Ovary (tissue), 7 donors: ENCODE measurements at regions not wholly inside any gene's neighbourhood (a gene's known extent, or its start where the extent isn't known, plus 50 kb on each side); places are given as distances from the start of the nearest gene placed in this dataset.

Experiments used
- DNase-seq, 5 donors: peaks; one replicate each; pipeline ENCODE4 v3.0.0-alpha.2; 2019 to 2020
- H3K27ac ChIP-seq, 2 donors: fragments of 200-600 bp; one replicate each; pipeline versions ENCODE4 v1.5.1 to v1.8.0; 2019 to 2022
- H3K27me3 ChIP-seq: fragments of 200-600 bp; one replicate; pipeline ENCODE4 v1.8.0; 2022
- H3K36me3 ChIP-seq: fragments of 200-600 bp; sonication (generic); one replicate; pipeline ENCODE4 v1.5.1; 2019
- H3K4me1 ChIP-seq: one replicate; pipeline ENCODE4 v1.8.1; 2013; ENCODE audit warnings: mild to moderate bottlenecking, moderate library complexity; ENCODE audit not compliant: insufficient read depth
- H3K4me3 ChIP-seq: fragments of 200-600 bp; sonication (generic); one replicate; pipeline ENCODE4 v1.5.1; 2017
- H3K9me3 ChIP-seq, 2 donors: fragments of 200-600 bp in 1 of 2; sonication (generic) in 1 of 2; one replicate each; pipeline versions ENCODE4 v1.5.1 to v1.8.1; 2013 to 2019; ENCODE audit warnings: mild to moderate bottlenecking in 1 of 2, moderate library complexity in 1 of 2
- EP300 ChIP-seq: sonication (generic); formaldehyde crosslinking; IDR thresholded peaks from one replicate; pipeline ENCODE4 v1.6.1; 2017; ENCODE audit warnings: antibody characterized with exemption
- POLR2A ChIP-seq: fragments of 450-650 bp; IDR thresholded peaks from one replicate; pipeline ENCODE4 v1.6.1; 2017; ENCODE audit warnings: antibody characterized with exemption, mild to moderate bottlenecking, moderate library complexity
- WGBS, 3 donors: extraction: QIAGEN DNeasy Blood & Tissue Kit in 1 of 3; methylation state at CpG; one replicate each; pipeline versions ENCODE4 v1.1.5 to v1.1.7; 2013 to 2017; 5-methylcytosine and 5-hydroxymethylcytosine counted together
- intact Hi-C, 4 donors: fragments of 100-400 bp; cut with DNase I; formaldehyde crosslinking; loops; one replicate each; pipeline versions ENCODE4 v1.11.0 to v1.15.1; 2022 to 2023
- TF ChIP-seq, protein P1 (sequence below), 3 donors: fragments of 450-650 bp in 2 of 3; fragments of 200-600 bp in 1 of 3; IDR thresholded peaks; one replicate each; pipeline versions ENCODE4 v1.5.1 to v1.8.0; 2016 to 2022; ENCODE audit warnings: antibody characterized with exemption in 3 of 3, mild to moderate bottlenecking in 1 of 3
- donor health status: DM: no; HTN: no; CAD: no; lungs with moderate emphysema.
- donor health status: DM: no; HTN: no; CAD: no.
- donor health status: Bipolar disorder and iron deficiency.
- donor health status: DM: no; HTN: no; CAD: no.
- donor health status: DM: yes; HTN: yes; CAD: no.

DNA sequence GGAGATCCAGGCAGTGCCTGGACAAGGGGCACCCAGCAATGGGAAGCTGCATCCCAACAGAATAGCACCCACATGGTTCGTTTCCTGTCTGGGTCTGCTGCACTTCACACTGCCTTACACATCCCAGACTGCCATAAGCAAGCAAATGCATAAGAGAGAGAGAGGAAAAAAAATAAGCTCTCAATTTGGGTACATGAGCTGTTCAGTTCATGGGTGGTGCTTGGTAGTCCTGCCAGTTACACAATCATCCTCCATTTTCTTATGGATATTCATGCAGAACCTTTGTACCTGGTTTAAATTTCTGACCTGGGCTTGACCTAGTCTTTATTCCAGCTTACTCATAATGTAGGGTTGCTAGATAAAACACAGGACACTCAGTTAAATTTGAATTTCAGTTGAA lies 733.6 kb downstream of the TNS3 start:
- no peaks in the 10 kb centered on the region for H3K9me3 ChIP-seq
- DNase-seq, result no peak
- H3K4me3 ChIP-seq, result no peak overlapping the region
- no peaks in the 10 kb centered on the region for H3K27me3 ChIP-seq
- intact Hi-C loops, result no loop called here
- H3K27ac ChIP-seq, result no peak overlapping the region
- H3K36me3 ChIP-seq, result no peaks in the 10 kb centered on the region
- H3K4me1 ChIP-seq, result no peaks in the 10 kb centered on the region
- TF ChIP-seq, protein P1, sequence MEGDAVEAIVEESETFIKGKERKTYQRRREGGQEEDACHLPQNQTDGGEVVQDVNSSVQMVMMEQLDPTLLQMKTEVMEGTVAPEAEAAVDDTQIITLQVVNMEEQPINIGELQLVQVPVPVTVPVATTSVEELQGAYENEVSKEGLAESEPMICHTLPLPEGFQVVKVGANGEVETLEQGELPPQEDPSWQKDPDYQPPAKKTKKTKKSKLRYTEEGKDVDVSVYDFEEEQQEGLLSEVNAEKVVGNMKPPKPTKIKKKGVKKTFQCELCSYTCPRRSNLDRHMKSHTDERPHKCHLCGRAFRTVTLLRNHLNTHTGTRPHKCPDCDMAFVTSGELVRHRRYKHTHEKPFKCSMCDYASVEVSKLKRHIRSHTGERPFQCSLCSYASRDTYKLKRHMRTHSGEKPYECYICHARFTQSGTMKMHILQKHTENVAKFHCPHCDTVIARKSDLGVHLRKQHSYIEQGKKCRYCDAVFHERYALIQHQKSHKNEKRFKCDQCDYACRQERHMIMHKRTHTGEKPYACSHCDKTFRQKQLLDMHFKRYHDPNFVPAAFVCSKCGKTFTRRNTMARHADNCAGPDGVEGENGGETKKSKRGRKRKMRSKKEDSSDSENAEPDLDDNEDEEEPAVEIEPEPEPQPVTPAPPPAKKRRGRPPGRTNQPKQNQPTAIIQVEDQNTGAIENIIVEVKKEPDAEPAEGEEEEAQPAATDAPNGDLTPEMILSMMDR (IDR thresholded peaks at IDR 0.05), result no peak
- TF ChIP-seq EP300 (no peak), POLR2A (no peak)
- 91 to 100% (median 98%) methylated on average over 1 of the region's 1 CpG for WGBS, 3 donors

DNA sequence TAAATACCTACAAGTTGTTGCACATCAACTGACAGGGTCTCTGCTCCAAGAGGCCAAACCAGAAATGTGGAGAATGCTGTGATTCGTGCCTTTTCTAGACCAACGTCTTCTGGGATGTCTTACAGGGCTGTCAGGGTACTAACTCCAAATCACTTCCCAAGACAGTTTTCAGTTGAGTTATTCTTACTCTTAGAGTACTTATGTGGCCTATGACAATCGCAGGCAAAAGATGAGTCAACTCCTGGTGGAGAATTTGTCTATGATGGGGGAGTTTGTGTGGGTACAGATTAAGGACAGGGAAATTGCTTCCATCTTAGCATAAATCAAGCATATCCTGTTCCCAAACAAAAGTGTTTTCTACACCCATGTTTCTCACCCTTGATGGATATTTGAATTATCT lies 734.8 kb downstream of the TNS3 start:
- intact Hi-C loops, result no loop called here
- 83 to 87% (median 85%) methylated on average over 3 of the region's 3 CpGs for WGBS, 3 donors

DNA sequence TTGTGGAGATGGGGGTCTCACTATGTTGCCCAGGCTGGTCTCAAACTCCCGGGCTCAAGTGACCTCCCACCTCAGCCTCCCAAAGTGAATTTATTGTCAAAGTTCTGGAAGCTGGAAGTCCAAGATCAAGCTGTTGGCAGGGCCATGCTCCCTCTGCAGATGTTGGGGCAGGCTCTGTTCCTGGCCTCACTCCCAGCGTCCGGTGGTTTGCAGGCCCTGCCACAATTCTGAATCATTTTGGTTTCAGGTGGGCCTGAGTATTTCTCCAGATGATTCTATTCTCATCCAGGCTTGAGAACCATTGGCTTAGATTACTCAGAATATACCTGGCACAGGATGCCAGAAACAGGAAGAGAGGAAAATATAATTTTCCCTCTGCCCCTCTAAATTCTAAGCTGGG lies 737.4 kb downstream of the TNS3 start:
- 77 to 86% (median 83%) methylated on average over 3 of the region's 3 CpGs for WGBS, 3 donors
- TF ChIP-seq POLR2A, result no peak
- Histone ChIP-seq H3K27ac (no peak overlapping the region), H3K4me3 (no peak overlapping the region), H3K27me3 (no peaks in the 10 kb centered on the region), H3K4me1 (no peaks in the 10 kb centered on the region), H3K9me3 (no peaks in the 10 kb centered on the region), H3K36me3 (no peaks in the 10 kb centered on the region)
- DNase-seq, result no peak
- intact Hi-C loops, result no loop called here

More for the DNA sequence above, 734.8 kb downstream of the TNS3 start:
- no peaks in the 10 kb centered on the region for H3K9me3 ChIP-seq
- H3K4me1 ChIP-seq, result no peaks in the 10 kb centered on the region
- no peaks in the 10 kb centered on the region for H3K27me3 ChIP-seq
- no peak overlapping the region for H3K27ac ChIP-seq
- H3K36me3 ChIP-seq, result no peaks in the 10 kb centered on the region
- no peak for DNase-seq
- TF ChIP-seq, protein P1 (IDR thresholded peaks at IDR 0.05), result no peak
- TF ChIP-seq EP300, result no peak
- TF ChIP-seq POLR2A, result no peak
- no peak overlapping the region for H3K4me3 ChIP-seq

DNA sequence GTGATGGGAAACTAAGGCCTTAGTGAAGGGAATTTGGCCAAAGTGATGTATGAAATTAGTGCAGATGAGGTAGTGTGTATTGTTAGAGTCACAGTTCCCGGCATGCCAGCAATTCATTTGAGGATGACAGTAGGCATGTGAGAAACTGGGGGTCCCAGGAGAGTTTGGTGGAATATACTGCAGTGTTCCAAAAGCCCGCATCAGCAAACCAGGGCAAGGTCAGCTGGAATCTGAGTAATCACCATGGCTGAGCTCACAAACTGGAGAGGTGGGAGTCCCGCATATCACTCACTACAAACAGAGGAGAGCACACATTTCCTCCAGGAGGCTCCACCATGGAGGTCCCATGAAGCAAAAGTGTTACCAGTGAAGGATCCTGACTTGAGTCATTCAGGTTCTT lies 740.7 kb downstream of the TNS3 start:
- no peaks in the 10 kb centered on the region for H3K36me3 ChIP-seq
- no peak for DNase-seq
- no peak overlapping the region for H3K4me3 ChIP-seq
- H3K27ac ChIP-seq, result no peak overlapping the region
- H3K27me3 ChIP-seq, result no peaks in the 10 kb centered on the region
- no peaks in the 10 kb centered on the region for H3K4me1 ChIP-seq
- WGBS, 3 donors, result 80 to 93% (median 84%) methylated on average over 3 of the region's 3 CpGs
- intact Hi-C loops, result no loop called here
- H3K9me3 ChIP-seq, result no peaks in the 10 kb centered on the region
- TF ChIP-seq EP300 (no peak), POLR2A (no peak)
- TF ChIP-seq, protein P1 (IDR thresholded peaks at IDR 0.05), result no peak

DNA sequence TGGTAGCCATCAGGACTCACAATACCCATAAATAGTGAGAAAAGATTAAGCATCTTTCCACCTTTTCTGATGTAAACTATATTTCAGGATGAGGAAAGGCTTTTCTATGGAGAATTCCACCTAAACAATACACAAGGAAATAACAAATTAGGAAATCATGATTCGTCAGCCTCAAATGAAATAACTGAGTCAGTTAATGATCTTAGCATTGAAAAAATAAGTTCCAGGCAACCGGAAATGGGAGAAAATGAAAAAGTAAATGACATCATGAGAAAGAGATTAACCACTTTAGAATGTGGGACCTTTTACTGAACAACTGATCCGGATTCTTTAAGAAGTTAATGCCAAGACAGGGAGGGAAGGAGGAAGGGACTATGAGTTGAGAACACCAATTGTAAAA lies 742.3 kb downstream of the TNS3 start:
- H3K27me3 ChIP-seq, result no peaks in the 10 kb centered on the region
- no peak overlapping the region for H3K27ac ChIP-seq
- intact Hi-C loops, result no loop called here
- H3K36me3 ChIP-seq, result no peaks in the 10 kb centered on the region
- H3K9me3 ChIP-seq, result no peaks in the 10 kb centered on the region
- no peak for DNase-seq
- H3K4me1 ChIP-seq, result no peaks in the 10 kb centered on the region
- no peak for TF ChIP-seq EP300
- no peak overlapping the region for H3K4me3 ChIP-seq
- 82 to 88% (median 88%) methylated on average over 3 of the region's 3 CpGs for WGBS, 3 donors

DNA sequence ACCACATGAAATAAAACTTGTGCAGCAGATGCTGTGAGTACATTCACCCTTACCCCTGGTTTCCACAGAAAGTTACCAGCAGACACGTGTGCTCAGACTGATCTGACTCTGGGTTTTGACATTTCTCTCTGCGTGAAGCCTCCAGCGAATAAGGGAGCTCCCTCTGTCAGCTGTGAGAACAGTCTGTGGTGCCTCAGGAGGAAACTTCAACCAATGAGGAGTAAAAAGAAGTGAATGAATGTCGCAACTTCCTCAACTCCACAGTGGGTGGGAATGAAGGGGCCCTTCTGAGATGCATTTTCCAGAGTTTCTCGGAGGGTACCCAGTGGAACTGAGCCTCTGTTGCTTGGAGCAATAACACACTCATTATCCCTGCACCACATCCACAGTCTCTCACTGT lies 743.4 kb downstream of the TNS3 start:
- Histone ChIP-seq H3K36me3 (no peaks in the 10 kb centered on the region), H3K27ac (no peak overlapping the region)

More for the DNA sequence above, 743.4 kb downstream of the TNS3 start:
- no peaks in the 10 kb centered on the region for H3K9me3 ChIP-seq
- WGBS, 3 donors, result 89 to 94% (median 89%) methylated on average over 5 of the region's 5 CpGs
- no peaks in the 10 kb centered on the region for H3K4me1 ChIP-seq
- DNase-seq, result no peak
- intact Hi-C loops, result no loop called here
- TF ChIP-seq EP300 (no peak), POLR2A (no peak)
- TF ChIP-seq, protein P1 (IDR thresholded peaks at IDR 0.05), result no peak
- H3K4me3 ChIP-seq, result no peak overlapping the region
- H3K27me3 ChIP-seq, result no peaks in the 10 kb centered on the region
